ENCODE measurements at regions not wholly inside any gene's neighbourhood (a gene's known extent, or its start where the extent isn't known, plus 50 kb on each side); places are given as distances from the start of the nearest gene placed in this dataset.

- TF ChIP-seq CTCF (IDR thresholded peaks at IDR 0.05; ENCODE audit: low read depth, low read length, poor library complexity, severe bottlenecking) (no peak), EZH2phosphoT487 (IDR thresholded peaks at IDR 0.05; ENCODE audit: borderline replicate concordance, low read length) (no peak)
Observed at GRCh38 chr11:90795746-90796145, 572.9 kb upstream of the CHORDC1 start.

Measured in DOHH2 (cell line).